SK-N-SH (cell line): ENCODE measurements at regions not wholly inside any gene's neighbourhood (a gene's known extent, or its start where the extent isn't known, plus 50 kb on each side); places are given as distances from the start of the nearest gene placed in this dataset.

ENCODE experiments used
- CTCF ChIA-PET: fragments of 300-600, 350-600 bp; formaldehyde crosslinking; extraction: SDS; loops from one replicate; lab custom pipeline; 2021; lab: Yijun Ruan, JAX
- POLR2A ChIA-PET: fragments of 350-600 bp; sonication (Branson Sonifier 250); formaldehyde crosslinking; extraction: SDS; loops from one replicate; lab custom pipeline; 2020; ENCODE audit warnings: antibody characterized with exemption, inconsistent platforms; lab: Yijun Ruan, JAX
- DNase-seq: peaks from one replicate; pipeline ENCODE4 v3.0.0; 2012
- H2AFZ ChIP-seq: fragments of 200-600 bp; sonication (generic); 2 replicates; pipeline ENCODE4 v1.8.1; 2016; ENCODE audit warnings: antibody characterized with exemption, mild to moderate bottlenecking, low read depth
- H3F3A ChIP-seq: fragments of 200-600 bp; sonication (generic); replicated peaks from 2 replicates; pipeline ENCODE3; 2016; ENCODE audit warnings: antibody characterized with exemption, mild to moderate bottlenecking; ENCODE audit not compliant: insufficient read depth
- H3K27ac ChIP-seq, 2 experiments: fragments of 200-500 bp in 1 of 2; fragments of 200-600 bp in 1 of 2; sonication (Bioruptor generic) in 1 of 2; sonication (generic), shearing (Covaris generic) in 1 of 2; 2 replicates each; pipeline versions ENCODE4 v1.5.1 to v1.6.1; 2014 to 2016; ENCODE audit warnings: low read depth in 2 of 2, inconsistent platforms in 1 of 2, low read length in 1 of 2, mild to moderate bottlenecking in 1 of 2, mixed read lengths in 1 of 2
- H3K27me3 ChIP-seq: fragments of 200-600 bp; sonication (generic), shearing (Covaris generic); 2 replicates; pipeline ENCODE4 v1.6.1; 2016; ENCODE audit warnings: mixed run types; ENCODE audit not compliant: insufficient read depth
- H3K36me3 ChIP-seq, 2 experiments: fragments of 200-500 bp in 1 of 2; fragments of 200-600 bp in 1 of 2; sonication (Bioruptor generic) in 1 of 2; sonication (generic) in 1 of 2; replicated peaks in 1 of 2; 2 replicates each; pipeline versions ENCODE3 to v1.5.1; 2014 to 2016; ENCODE audit warnings: low read length in 1 of 2, mild to moderate bottlenecking in 1 of 2; ENCODE audit not compliant: insufficient read depth in 2 of 2, control insufficient read depth in 1 of 2
- H3K4me1 ChIP-seq, 2 experiments: fragments of 200-500 bp in 1 of 2; fragments of 200-600 bp in 1 of 2; sonication (Bioruptor generic) in 1 of 2; sonication (generic), shearing (Covaris generic) in 1 of 2; 2 replicates each; pipeline versions ENCODE4 v1.5.1 to v1.6.1; 2014 to 2016; ENCODE audit warnings: low read depth in 1 of 2, low read length in 1 of 2, mixed run types in 1 of 2; ENCODE audit not compliant: insufficient read depth in 2 of 2, control insufficient read depth in 1 of 2
- H3K4me2 ChIP-seq: fragments of 200-600 bp; sonication (generic), shearing (Covaris generic); 2 replicates; pipeline ENCODE4 v1.6.1; 2017; ENCODE audit warnings: mixed run types
- H3K4me3 ChIP-seq, 2 experiments: fragments of 200-500 bp in 1 of 2; fragments of 200-600 bp in 1 of 2; sonication (Bioruptor generic) in 1 of 2; sonication (generic), shearing (Covaris generic) in 1 of 2; 2 replicates each; pipeline versions ENCODE4 v1.5.1 to v1.8.1; 2014 to 2016; ENCODE audit warnings: low read depth in 2 of 2, inconsistent platforms in 1 of 2, low read length in 1 of 2, mild to moderate bottlenecking in 1 of 2, mixed read lengths in 1 of 2, moderate library complexity in 1 of 2
- H3K79me2 ChIP-seq: fragments of 200-600 bp; sonication (generic); 2 replicates; pipeline ENCODE4 v1.8.1; 2017; ENCODE audit warnings: mild to moderate bottlenecking; ENCODE audit not compliant: insufficient read depth
- H3K9ac ChIP-seq: fragments of 200-600 bp; sonication (generic); 2 replicates; pipeline ENCODE4 v1.6.1; 2017; ENCODE audit warnings: mixed run types
- H3K9me2 ChIP-seq: fragments of 200-600 bp; sonication (generic); 2 replicates; pipeline ENCODE4 v1.6.1; 2017; ENCODE audit warnings: mixed run types
- H3K9me3 ChIP-seq: fragments of 200-600 bp; sonication (generic); 2 replicates; pipeline ENCODE4 v1.6.1; 2017; ENCODE audit warnings: mixed run types, mild to moderate bottlenecking, moderate library complexity
- H4K20me1 ChIP-seq: fragments of 200-600 bp; sonication (generic); 2 replicates; pipeline ENCODE4 v1.6.1; 2017; ENCODE audit warnings: mild to moderate bottlenecking, mixed run types; ENCODE audit not compliant: insufficient read depth
- CHD2 ChIP-seq: fragments of 150-350 bp; IDR thresholded peaks from 2 replicates; pipeline ENCODE4 v1.6.1; 2018; ENCODE audit warnings: low read length; ENCODE audit not compliant: partially characterized antibody
- CTCF ChIP-seq: fragments of 200-600 bp; sonication (generic); IDR thresholded peaks from 2 replicates; pipeline ENCODE4 v1.6.1; 2017; ENCODE audit warnings: antibody characterized with exemption, mild to moderate bottlenecking, moderate library complexity
- ELF1 ChIP-seq: IDR thresholded peaks from 2 replicates; pipeline ENCODE4 v1.4.0; 2012
- EZH2phosphoT487 ChIP-seq: fragments of 200-600 bp; sonication (generic); IDR thresholded peaks from 2 replicates; pipeline ENCODE4 v1.6.1; 2017; ENCODE audit warnings: low read depth, mixed run types, mild to moderate bottlenecking, antibody characterized with exemption, moderate library complexity, borderline replicate concordance
- GABPA ChIP-seq: IDR thresholded peaks from 2 replicates; pipeline ENCODE4 v1.4.0; 2012; ENCODE audit warnings: low read depth, mild to moderate bottlenecking
- GATA2 ChIP-seq: sonication (generic); formaldehyde crosslinking; IDR thresholded peaks from 2 replicates; pipeline ENCODE4 v1.5.0; 2020; ENCODE audit warnings: mild to moderate bottlenecking, missing genetic modification reagents
- IRF3 ChIP-seq: fragments of 150-350 bp; IDR thresholded peaks from 2 replicates; pipeline ENCODE4 v1.6.1; 2016; ENCODE audit warnings: mild to moderate bottlenecking, low read depth, low read length
- JUND ChIP-seq: IDR thresholded peaks from 2 replicates; pipeline ENCODE4 v1.4.0; 2012
- MEF2A ChIP-seq: IDR thresholded peaks from 2 replicates; pipeline ENCODE4 v1.4.0; 2012; ENCODE audit warnings: low read depth, borderline replicate concordance
- NFIC ChIP-seq: IDR thresholded peaks from 2 replicates; pipeline ENCODE4 v1.4.0; 2012; ENCODE audit warnings: borderline replicate concordance
- NRF1 ChIP-seq: IDR thresholded peaks from 2 replicates; pipeline ENCODE4 v1.6.1; 2012; ENCODE audit warnings: low read depth, mild to moderate bottlenecking, low read length
- PBX3 ChIP-seq: IDR thresholded peaks from 2 replicates; pipeline ENCODE4; 2012
- POLR2AphosphoS5 ChIP-seq: IDR thresholded peaks from 2 replicates; pipeline ENCODE4 v1.6.1; 2012; ENCODE audit warnings: low read depth, low read length
- SIN3A ChIP-seq: IDR thresholded peaks from 2 replicates; pipeline ENCODE4 v1.6.1; 2012; ENCODE audit warnings: low read depth, mild to moderate bottlenecking, low read length, moderate library complexity, borderline replicate concordance
- TAF1 ChIP-seq: IDR thresholded peaks from 2 replicates; pipeline ENCODE4 v1.6.1; 2012; ENCODE audit warnings: low read depth, mild to moderate bottlenecking, low read length, moderate library complexity, borderline replicate concordance
- TCF12 ChIP-seq: IDR thresholded peaks from 2 replicates; pipeline ENCODE4 v1.4.0; 2012
- YY1 ChIP-seq: IDR thresholded peaks from 2 replicates; pipeline ENCODE4 v1.4.0; 2012; ENCODE audit warnings: low read depth, mild to moderate bottlenecking
- ZBTB33 ChIP-seq: IDR thresholded peaks from 2 replicates; pipeline ENCODE4 v1.4.0; 2012; ENCODE audit warnings: low read depth, borderline replicate concordance

GRCh38 chr7:68564306-68565135 is 1033.8 kb upstream of the AUTS2 start (continued):
- TF ChIP-seq EZH2phosphoT487 (no peak), GATA2 (CRISPR knock-in tag) (no peak), NFIC (no peak), TAF1 (no peak), NRF1 (no peak)

- Histone ChIP-seq H3K4me2 (no peak overlapping the region), H3K9me2 (no peaks in the 10 kb centered on the region), H3K36me3 (no peaks in the 10 kb centered on the region), H2AFZ (no peak overlapping the region), H3K9ac (no peak overlapping the region), H3K9me3 (no peaks in the 10 kb centered on the region), H3K79me2 (no peaks in the 10 kb centered on the region), H4K20me1 (no peaks in the 10 kb centered on the region), H3K4me3 (no peak overlapping the region), H3F3A (no peaks in the 10 kb centered on the region), H3K27ac (no peak overlapping the region), H3K4me1 (no peaks in the 10 kb centered on the region), H3K27me3 (no peaks in the 10 kb centered on the region)
- no peak for TF ChIP-seq SIN3A
- TF ChIP-seq TAF1 = no peak
- no peak for TF ChIP-seq MEF2A
- TF ChIP-seq TCF12 = no peak
- TF ChIP-seq CTCF = no peak
- TF ChIP-seq PBX3 = no peak
- TF ChIP-seq IRF3 = no peak
- TF ChIP-seq CHD2 = no peak
- TF ChIP-seq ZBTB33 = no peak
- TF ChIP-seq EZH2phosphoT487 = no peak
- TF ChIP-seq ELF1 = no peak
- TF ChIP-seq NFIC = no peak
- TF ChIP-seq POLR2AphosphoS5 = no peak
- no peak for TF ChIP-seq JUND
- TF ChIP-seq GABPA = no peak
- no peak for TF ChIP-seq YY1
- no peak for DNase-seq
- ChIA-PET CTCF (interaction anchor here (1.1 kb wide), 1 partner anchor 388 kb away, joined by 3 read pairs; no protein-coding TSS in a partner anchor), POLR2A (no interaction called here)
Observed at GRCh38 chr7:68571286-68571685, 1027.0 kb upstream of the AUTS2 start.
